Cardiac fibroblast (primary cell): ENCODE measurements at regions not wholly inside any gene's neighbourhood (a gene's known extent, or its start where the extent isn't known, plus 50 kb on each side); places are given as distances from the start of the nearest gene placed in this dataset.

ENCODE experiments used
- DNase-seq, 2 donors: peaks; one replicate each; pipeline versions ENCODE4 v3.0.0 to v3.0.0-alpha.2; 2010; ENCODE audit warnings: low read depth in 2 of 2
- H3K4me3 ChIP-seq, 2 donors: replicated peaks in 1 of 2; 1 replicate in 1 of 2; 2 replicates in 1 of 2; pipeline ENCODE4 v1.5.1; 2011; ENCODE audit warnings: low read depth in 2 of 2, low read length in 2 of 2, mild to moderate bottlenecking in 2 of 2, moderate library complexity in 1 of 2
- TF ChIP-seq, protein P1 (sequence below): IDR thresholded peaks from one replicate; pipeline ENCODE4 v1.5.1; 2011; ENCODE audit warnings: low read depth, mild to moderate bottlenecking, low read length, inconsistent platforms

DNA sequence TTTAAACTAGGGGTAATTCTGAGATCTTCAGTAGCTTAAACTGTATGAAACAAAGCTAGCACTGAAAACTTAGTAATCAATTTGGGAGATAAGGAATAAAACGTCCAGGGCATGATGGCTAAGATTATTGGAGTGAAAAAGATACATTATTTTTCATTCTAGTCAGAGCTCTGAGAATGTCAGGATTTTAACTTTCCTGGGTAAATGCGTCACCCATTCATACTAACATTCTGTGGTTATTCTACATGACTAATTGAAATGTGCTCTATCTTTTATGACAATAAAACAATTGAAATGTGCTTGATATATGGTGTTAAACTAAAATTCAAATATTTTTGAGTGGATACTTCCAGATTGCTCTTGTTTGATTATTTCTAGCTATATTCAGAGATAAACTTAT is 626.0 kb downstream of the EDEM1 start:
- no peak overlapping the region for H3K4me3 ChIP-seq
- no peak for DNase-seq
- TF ChIP-seq, protein P1, sequence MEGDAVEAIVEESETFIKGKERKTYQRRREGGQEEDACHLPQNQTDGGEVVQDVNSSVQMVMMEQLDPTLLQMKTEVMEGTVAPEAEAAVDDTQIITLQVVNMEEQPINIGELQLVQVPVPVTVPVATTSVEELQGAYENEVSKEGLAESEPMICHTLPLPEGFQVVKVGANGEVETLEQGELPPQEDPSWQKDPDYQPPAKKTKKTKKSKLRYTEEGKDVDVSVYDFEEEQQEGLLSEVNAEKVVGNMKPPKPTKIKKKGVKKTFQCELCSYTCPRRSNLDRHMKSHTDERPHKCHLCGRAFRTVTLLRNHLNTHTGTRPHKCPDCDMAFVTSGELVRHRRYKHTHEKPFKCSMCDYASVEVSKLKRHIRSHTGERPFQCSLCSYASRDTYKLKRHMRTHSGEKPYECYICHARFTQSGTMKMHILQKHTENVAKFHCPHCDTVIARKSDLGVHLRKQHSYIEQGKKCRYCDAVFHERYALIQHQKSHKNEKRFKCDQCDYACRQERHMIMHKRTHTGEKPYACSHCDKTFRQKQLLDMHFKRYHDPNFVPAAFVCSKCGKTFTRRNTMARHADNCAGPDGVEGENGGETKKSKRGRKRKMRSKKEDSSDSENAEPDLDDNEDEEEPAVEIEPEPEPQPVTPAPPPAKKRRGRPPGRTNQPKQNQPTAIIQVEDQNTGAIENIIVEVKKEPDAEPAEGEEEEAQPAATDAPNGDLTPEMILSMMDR: no peak

DNA sequence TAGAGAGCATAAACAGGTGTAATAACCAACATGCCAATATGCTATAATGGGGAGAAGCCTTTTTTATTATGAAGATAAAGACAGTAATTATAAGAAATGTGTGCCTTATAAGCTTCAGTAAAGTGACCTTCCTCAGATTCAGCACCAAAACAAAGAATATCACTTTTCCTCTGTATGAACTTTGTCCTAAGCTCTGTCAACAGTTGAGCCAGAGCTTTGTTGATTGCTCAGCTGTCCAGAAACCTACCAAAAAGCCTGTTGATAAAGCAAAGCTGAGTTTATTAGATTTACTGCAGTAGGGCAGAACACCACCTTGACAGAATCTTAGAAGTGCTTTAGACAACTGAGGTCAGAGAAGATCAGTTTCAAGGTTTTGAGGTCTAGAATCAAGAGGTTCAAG is 635.3 kb downstream of the EDEM1 start:
- no peak overlapping the region for H3K4me3 ChIP-seq
- TF ChIP-seq, protein P1: no peak
- DNase-seq: no peak

DNA sequence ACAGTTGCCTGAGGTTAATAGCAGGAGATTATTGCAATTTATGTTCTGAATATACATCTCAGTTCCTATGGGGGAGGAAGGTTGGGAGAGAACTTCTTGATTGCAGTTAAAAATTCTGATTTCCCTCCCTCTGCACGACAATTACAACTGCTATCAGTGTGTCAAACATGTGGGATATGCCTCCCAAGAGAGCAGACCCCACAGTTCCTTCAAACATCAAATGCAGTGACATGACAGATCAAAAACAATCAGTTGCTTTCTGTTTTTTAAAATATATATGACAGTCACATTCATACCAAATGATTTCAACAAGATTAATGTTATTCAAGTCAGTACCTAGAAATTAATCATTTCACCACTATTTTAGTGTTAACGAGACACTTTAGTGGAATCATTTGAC is 639.0 kb downstream of the EDEM1 start:
- H3K4me3 ChIP-seq: no peak overlapping the region
- DNase-seq: no peak
- TF ChIP-seq, protein P1: no peak

DNA sequence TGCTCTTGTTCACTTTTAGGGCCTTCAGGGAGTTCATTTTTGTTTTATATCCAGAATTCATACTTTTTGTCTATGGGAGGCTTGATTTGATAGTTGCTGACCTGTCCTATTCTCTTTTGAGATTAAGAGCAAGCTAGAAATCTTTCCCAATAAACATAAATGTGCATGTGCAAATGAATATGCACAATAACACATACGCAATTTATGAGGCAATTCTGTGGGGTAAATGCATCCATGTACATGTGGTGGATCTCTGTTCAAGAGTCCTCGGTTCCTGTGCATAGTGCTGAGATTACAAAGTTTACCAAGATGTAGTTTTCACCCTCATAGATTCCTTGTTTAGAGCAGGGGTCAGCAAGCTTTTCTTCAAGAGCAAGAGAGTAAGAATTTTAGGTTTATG is 640.7 kb downstream of the EDEM1 start:
- TF ChIP-seq, protein P1: no peak
- no peak overlapping the region for H3K4me3 ChIP-seq
- DNase-seq: no peak

DNA sequence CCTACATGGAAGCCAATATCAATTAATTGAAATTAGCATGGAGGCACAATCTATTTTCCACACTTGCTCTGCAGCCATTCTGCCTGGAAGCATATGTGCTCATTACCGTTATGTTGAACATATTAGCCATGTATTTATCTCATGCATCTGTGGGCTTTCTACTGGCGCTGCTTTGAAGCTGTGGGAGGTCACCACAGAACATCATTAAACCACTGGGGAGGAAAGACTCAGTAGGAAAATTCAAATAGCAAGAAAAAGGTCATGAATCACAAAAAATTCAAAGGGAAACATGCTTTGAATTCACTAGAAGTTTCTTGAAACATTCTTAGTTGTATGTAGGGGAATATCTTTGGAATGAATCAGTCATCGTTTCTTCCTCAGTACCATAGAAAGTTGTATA is 652.5 kb downstream of the EDEM1 start:
- TF ChIP-seq, protein P1: no peak
- H3K4me3 ChIP-seq: no peak overlapping the region
- DNase-seq: no peak

DNA sequence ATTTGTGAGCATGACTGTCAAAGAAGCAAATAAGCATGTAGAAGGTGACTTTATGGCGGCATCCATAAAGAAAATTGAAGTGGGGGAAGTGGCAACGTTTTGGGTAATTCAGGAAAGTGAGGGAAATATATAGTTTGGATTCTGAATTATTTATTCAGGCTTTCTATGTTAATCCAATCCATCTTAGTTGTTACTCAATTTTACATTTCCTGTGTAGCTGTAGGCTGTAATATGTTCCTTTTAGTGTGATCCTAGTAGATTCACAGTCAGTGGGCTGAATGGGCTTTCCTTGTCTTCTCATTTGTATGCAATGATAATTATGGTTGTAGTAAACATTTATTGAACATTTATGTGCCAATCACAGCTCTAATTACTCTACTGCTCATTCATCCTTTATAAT is 654.1 kb downstream of the EDEM1 start:
- TF ChIP-seq, protein P1: no peak
- no peak for DNase-seq

DNA sequence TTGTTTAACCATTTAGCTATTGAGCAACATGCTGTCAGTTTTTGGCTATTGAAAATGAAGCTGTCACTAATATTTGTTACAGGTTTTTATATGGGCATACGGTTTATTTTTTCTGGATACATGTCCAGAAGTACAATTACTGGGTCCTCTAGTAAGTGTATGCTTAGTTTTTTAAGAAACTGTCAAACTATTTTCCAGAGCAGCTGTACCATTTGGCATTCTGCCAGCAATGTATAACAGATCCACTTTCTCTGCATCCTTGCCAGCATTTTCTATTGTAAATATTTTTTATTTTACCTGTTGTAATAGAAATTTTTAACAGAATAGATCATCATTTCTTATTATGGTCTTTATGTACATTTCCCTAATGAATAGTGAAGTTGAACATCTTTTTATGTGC is 658.8 kb downstream of the EDEM1 start:
- no peak for DNase-seq
- TF ChIP-seq, protein P1: no peak
- H3K4me3 ChIP-seq: no peak overlapping the region

More for the DNA sequence above, 654.1 kb downstream of the EDEM1 start:
- no peak overlapping the region for H3K4me3 ChIP-seq
